H1 (cell line): ENCODE measurements at regions not wholly inside any gene's neighbourhood (a gene's known extent, or its start where the extent isn't known, plus 50 kb on each side); places are given as distances from the start of the nearest gene placed in this dataset.

Experiments used
- CTCF ChIA-PET: fragments of 300-600 bp; sonication (Branson Sonifier 250); formaldehyde crosslinking; loops from one replicate; lab custom pipeline; 2021; ENCODE audit not compliant: partially characterized antibody; lab: Charles Lee
- POLR2A ChIA-PET: fragments of 300-600 bp; sonication (Branson Sonifier 250); formaldehyde crosslinking; loops from one replicate; lab custom pipeline; 2021; ENCODE audit warnings: inconsistent platforms; ENCODE audit not compliant: partially characterized antibody; lab: Charles Lee
- DNase-seq, 2 experiments: peaks; one replicate each; pipeline versions ENCODE4 v3.0.0 to v3.0.0-alpha.2; 2010 to 2022; ENCODE audit warnings: low spot score in 2 of 2, low read depth in 1 of 2, mixed read lengths in 1 of 2
- FAIRE-seq: peaks from 2 replicates; lab custom pipeline; 2011; peaks lifted over from hg19 to GRCh38; lab: Jason Lieb, UNC
- H2AFZ ChIP-seq: 2 replicates; pipeline ENCODE4 v1.8.1; 2012; ENCODE audit warnings: low read length, inconsistent platforms
- H2AK5ac ChIP-seq: 2 replicates; pipeline ENCODE4 v1.6.1; 2013; ENCODE audit warnings: low read depth, low read length
- H2BK120ac ChIP-seq: replicated peaks from 2 replicates; pipeline ENCODE3; 2013; ENCODE audit warnings: low read depth, low read length, inconsistent platforms
- H2BK12ac ChIP-seq: 2 replicates; pipeline ENCODE4 v1.6.1; 2013; ENCODE audit warnings: low read depth, low read length
- H2BK15ac ChIP-seq: 2 replicates; pipeline ENCODE4 v1.6.1; 2013; ENCODE audit warnings: low read length
- H2BK20ac ChIP-seq: 2 replicates; pipeline ENCODE4 v1.6.1; 2013; ENCODE audit warnings: low read length
- H2BK5ac ChIP-seq: 2 replicates; pipeline ENCODE4 v1.6.1; 2013; ENCODE audit warnings: low read depth, low read length
- H3K14ac ChIP-seq: 2 replicates; pipeline ENCODE4 v1.6.1; 2013; ENCODE audit warnings: inconsistent platforms; ENCODE audit not compliant: insufficient read length
- H3K18ac ChIP-seq: 2 replicates; pipeline ENCODE4 v1.6.1; 2013; ENCODE audit warnings: low read length; ENCODE audit errors: extremely low read depth
- H3K23ac ChIP-seq: 2 replicates; pipeline ENCODE4 v1.6.1; 2013; ENCODE audit warnings: inconsistent platforms; ENCODE audit not compliant: insufficient read length
- H3K23me2 ChIP-seq: 2 replicates; pipeline ENCODE4 v1.6.1; 2013; ENCODE audit warnings: low read depth, low read length
- H3K27ac ChIP-seq: 2 replicates; pipeline ENCODE4 v1.6.1; 2011; ENCODE audit warnings: low read depth, low read length, inconsistent platforms
- H3K27me3 ChIP-seq, 4 experiments: replicated peaks in 1 of 4; 1 replicate in 1 of 4; 2 replicates in 3 of 4; pipeline versions ENCODE4 v1.6.1 to v1.8.1; 2011 to 2013; ENCODE audit warnings: low read length in 3 of 4, mild to moderate bottlenecking in 3 of 4, inconsistent platforms in 2 of 4, mixed read lengths in 2 of 4, moderate library complexity in 1 of 4; ENCODE audit not compliant: control insufficient read depth in 3 of 4, insufficient read depth in 3 of 4; ENCODE audit errors: extremely low read depth in 1 of 4
- H3K36me3 ChIP-seq, 4 experiments: 2 replicates each; pipeline versions ENCODE4 v1.6.1 to v1.8.1; 2011 to 2013; ENCODE audit warnings: mild to moderate bottlenecking in 4 of 4, low read length in 3 of 4, moderate library complexity in 2 of 4, control low read depth in 1 of 4, inconsistent platforms in 1 of 4; ENCODE audit not compliant: insufficient read depth in 4 of 4, control insufficient read depth in 2 of 4
- H3K4ac ChIP-seq: replicated peaks from 2 replicates; pipeline ENCODE3; 2013; ENCODE audit warnings: low read length, low read depth, mixed read lengths, inconsistent platforms; ENCODE audit not compliant: insufficient read length
- H3K4me1 ChIP-seq, 4 experiments: replicated peaks in 1 of 4; 1 replicate in 1 of 4; 2 replicates in 3 of 4; pipeline versions ENCODE4 v1.6.1 to v1.8.1; 2011 to 2013; ENCODE audit warnings: low read length in 3 of 4, inconsistent platforms in 2 of 4, mixed read lengths in 1 of 4; ENCODE audit not compliant: insufficient read depth in 4 of 4, control insufficient read depth in 3 of 4
- H3K4me2 ChIP-seq, 2 experiments: 2 replicates each; pipeline versions ENCODE4 v1.6.1 to v1.8.1; 2011 to 2013; ENCODE audit warnings: low read depth in 2 of 2, low read length in 2 of 2, control low read depth in 1 of 2, inconsistent platforms in 1 of 2, mild to moderate bottlenecking in 1 of 2; ENCODE audit not compliant: insufficient read depth in 1 of 2
- H3K4me3 ChIP-seq, 4 experiments: fragments of 200-600, 300-600 bp in 1 of 4; sonication (generic), shearing (Covaris generic), sonication (Bioruptor Twin) in 1 of 4; 2 replicates each; pipeline versions ENCODE4 v1.5.1 to v1.8.1; 2011 to 2016; ENCODE audit warnings: low read length in 4 of 4, low read depth in 3 of 4, control low read depth in 2 of 4, inconsistent platforms in 2 of 4, mild to moderate bottlenecking in 2 of 4, mixed read lengths in 1 of 4, moderate library complexity in 1 of 4; ENCODE audit not compliant: insufficient read depth in 2 of 4; ENCODE audit errors: extremely low read depth in 1 of 4
- H3K56ac ChIP-seq: replicated peaks from 2 replicates; pipeline ENCODE3; 2013; ENCODE audit warnings: low read depth, mild to moderate bottlenecking, mixed read lengths, low read length, inconsistent platforms; ENCODE audit not compliant: insufficient read length
- H3K79me1 ChIP-seq: 2 replicates; pipeline ENCODE4 v1.6.1; 2013; ENCODE audit warnings: low read depth, low read length, control low read depth
- H3K79me2 ChIP-seq, 2 experiments: 2 replicates each; pipeline versions ENCODE4 v1.6.1 to v1.8.1; 2012 to 2013; ENCODE audit warnings: low read length in 2 of 2, mild to moderate bottlenecking in 2 of 2, inconsistent platforms in 1 of 2; ENCODE audit not compliant: insufficient read depth in 2 of 2, control insufficient read depth in 1 of 2
- H3K9ac ChIP-seq, 4 experiments: replicated peaks in 1 of 4; 1 replicate in 1 of 4; 2 replicates in 3 of 4; pipeline versions ENCODE4 v1.6.1 to v1.8.1; 2011 to 2013; ENCODE audit warnings: low read depth in 3 of 4, low read length in 3 of 4, control low read depth in 2 of 4, mild to moderate bottlenecking in 2 of 4, moderate library complexity in 2 of 4, inconsistent platforms in 1 of 4; ENCODE audit errors: extremely low read depth in 1 of 4
- H3K9me3 ChIP-seq, 2 experiments: 2 replicates each; pipeline versions ENCODE4 v1.6.1 to v1.8.1; 2012 to 2013; ENCODE audit warnings: mild to moderate bottlenecking in 2 of 2, moderate library complexity in 2 of 2, control low read depth in 1 of 2, inconsistent platforms in 1 of 2, low read depth in 1 of 2, low read length in 1 of 2, mixed read lengths in 1 of 2; ENCODE audit not compliant: insufficient read depth in 2 of 2
- H4K20me1 ChIP-seq, 2 experiments: replicated peaks in 1 of 2; 2 replicates each; pipeline versions ENCODE3 to v1.8.1; 2011 to 2013; ENCODE audit warnings: inconsistent platforms in 2 of 2, low read length in 2 of 2, mild to moderate bottlenecking in 1 of 2; ENCODE audit not compliant: insufficient read depth in 2 of 2, control insufficient read depth in 1 of 2
- H4K5ac ChIP-seq: 2 replicates; pipeline ENCODE4 v1.6.1; 2013; ENCODE audit warnings: low read length, low read depth, mixed read lengths, inconsistent platforms; ENCODE audit not compliant: insufficient read length
- H4K8ac ChIP-seq: 2 replicates; pipeline ENCODE4 v1.8.0; 2013; ENCODE audit warnings: mild to moderate bottlenecking, moderate library complexity, low read length, inconsistent platforms; ENCODE audit not compliant: insufficient read depth; ENCODE audit errors: extremely low read depth
- H4K91ac ChIP-seq: replicated peaks from 2 replicates; pipeline ENCODE3; 2013; ENCODE audit warnings: low read length, mixed read lengths, inconsistent platforms; ENCODE audit not compliant: insufficient read length
- BRCA1 ChIP-seq: IDR thresholded peaks from 2 replicates; pipeline ENCODE4 v1.6.1; 2012; ENCODE audit warnings: low read depth, low read length, improper control_type of control experiment
- YY1 ChIP-seq: IDR thresholded peaks from 2 replicates; pipeline ENCODE4 v1.6.1; 2011; ENCODE audit warnings: low read depth, mild to moderate bottlenecking, low read length
- WGBS, 2 experiments: shearing (Covaris generic) in 1 of 2; methylation state at CpG; one replicate each; pipeline versions ENCODE4 v1.1.6 to v1.1.7; 2013 to 2015; ENCODE audit warnings: low lambda C conversion rate in 2 of 2, mixed read lengths in 2 of 2, inconsistent platforms in 1 of 2, low coverage in 1 of 2, missing lambda C conversion rate in 1 of 2; ENCODE audit not compliant: insufficient replicate concordance in 2 of 2, insufficient coverage in 1 of 2, insufficient read length in 1 of 2; ENCODE audit errors: extremely low coverage in 1 of 2, missing lambda C conversion rate in 1 of 2; 5-methylcytosine and 5-hydroxymethylcytosine counted together

DNA sequence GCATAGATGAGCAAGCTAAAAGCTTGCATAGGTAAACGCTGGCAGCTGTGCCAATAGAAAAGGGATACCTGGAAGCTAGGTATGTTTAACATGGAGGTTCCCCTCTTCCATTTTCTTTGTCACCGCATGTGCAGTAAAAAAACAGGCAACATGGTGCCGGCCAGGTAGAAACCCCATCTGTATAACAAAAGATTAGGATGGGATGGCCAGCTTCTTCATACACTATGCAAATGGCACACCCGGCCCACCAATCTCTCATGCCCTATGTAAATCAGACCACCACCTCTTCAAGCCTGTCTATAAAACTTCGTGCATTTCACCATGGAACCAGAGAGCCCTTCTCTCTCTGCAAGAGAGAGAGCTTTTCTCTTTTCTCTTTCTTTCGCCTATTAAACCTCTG, 224.3 kb upstream of the P2RY1 start:
- Histone ChIP-seq H2BK12ac (peak overlapping the region; percentile 30; the same call in 1 of the 2 replicates), H2AK5ac (peak overlapping the region; percentile 71; the same call in 1 of the 2 replicates), H4K20me1 (no peaks in the 10 kb centered on the region), H3K27ac (no peak overlapping the region), H3K79me1 (no peaks in the 10 kb centered on the region), H2BK15ac (no peak overlapping the region; the same call in 1 of the 2 replicates), H3K18ac (peak overlapping the region; percentile 75), H2BK5ac (peak overlapping the region; percentile 30; the same call in 1 of the 2 replicates), H3K4me2 (peak overlapping the region in 1 of 2 experiments; percentile 8; a peak in 1 of 4 replicates), H3K4me1 (peaks cover 0 to 9% (median 8%) of the 10 kb centered on the region in 4 experiments; a peak in 5 of 7 replicates), H3K9ac (no peak overlapping the region), H3K23ac (no peak overlapping the region), H3K79me2 (no peaks in the 10 kb centered on the region), H3K27me3 (no peaks in the 10 kb centered on the region), H3K4ac (peak overlapping the region; percentile 47), H4K5ac (no peak overlapping the region), H3K23me2 (no peaks in the 10 kb centered on the region), H2BK20ac (peak overlapping the region; percentile 84; the same call in 1 of the 2 replicates), H3K14ac (no peak overlapping the region), H4K8ac (no peak overlapping the region), H2BK120ac (peak overlapping the region; percentile 25), H4K91ac (peak overlapping the region; percentile 37), H3K36me3 (no peaks in the 10 kb centered on the region), H3K4me3 (peak overlapping the region in 1 of 4 experiments; percentile 15; a peak in 1 of 8 replicates), H2AFZ (peak overlapping the region; percentile 19; the same call in 1 of the 2 replicates), H3K56ac (no peak overlapping the region), H3K9me3 (no peaks in the 10 kb centered on the region)
- ChIA-PET POLR2A (interaction anchor here (0.9 to 1.2 kb wide), 4 partner anchors 9 to 224 kb away, joined by 3 to 5 read pairs (median 4); partner anchors contain the start of gene P2RY1), CTCF (interaction anchor here (0.6 to 1.3 kb wide), 4 partner anchors 14 to 584 kb away, joined by 3 to 5 read pairs (median 4); no protein-coding TSS in a partner anchor)
- WGBS, 2 experiments = 60% methylated on average over 6 of the region's 6 CpGs; no CpG with 5 or more reads in 1 of the 2 experiments
- FAIRE-seq (no peak), DNase-seq (no peak)
- TF ChIP-seq BRCA1 (no peak), YY1 (peak; percentile 59; the same call in 1 of the 2 replicates)
